ENCODE measurements at regions not wholly inside any gene's neighbourhood (a gene's known extent, or its start where the extent isn't known, plus 50 kb on each side); places are given as distances from the start of the nearest gene placed in this dataset.

- Histone ChIP-seq H4K20me1 (ENCODE audit: insufficient read depth, low read length) (no peaks in the 10 kb centered on the region), H3K9ac (ENCODE audit: insufficient read depth, low read depth, low read length) (no peak overlapping the region), H3K4me2 (ENCODE audit: low read depth, low read length) (no peak overlapping the region), H2AFZ (ENCODE audit: low read length) (no peak overlapping the region), H3K4me3 (replicated peaks in 1 of 3; ENCODE audit: insufficient read depth in 1 of 3, low read depth in 2 of 3, low read length in 3 of 3) (no peak overlapping the region), H3K27me3 (ENCODE audit: control insufficient read depth in 1 of 2, insufficient read depth in 2 of 2, low read length in 2 of 2) (peaks cover 0 to 6% of the 10 kb centered on the region in 2 experiments; a peak in 1 of 5 replicates), H3K27ac (ENCODE audit: extremely low read length, insufficient read depth, low read length) (no peak overlapping the region), H3K79me2 (ENCODE audit: insufficient read depth, low read length) (no peaks in the 10 kb centered on the region), H3K36me3 (replicated peaks in 1 of 2; ENCODE audit: control insufficient read depth in 1 of 2, insufficient read depth in 2 of 2, low read length in 2 of 2) (no peaks in the 10 kb centered on the region), H3K4me1 (ENCODE audit: insufficient read depth, low read length) (0 out of 2 replicates have a peak, but pooled peaks cover 8% of the 10 kb centered on the region), H3K9me3 (ENCODE audit: low read length) (no peaks in the 10 kb centered on the region)
- TF ChIP-seq MAFF (IDR thresholded peaks at IDR 0.05; ENCODE audit: low read depth, low read length) (no peak), ARNT (IDR thresholded peaks at IDR 0.05) (no peak), MTA3 (CRISPR knock-in tag; IDR thresholded peaks at IDR 0.05) (no peak), POLR2G (IDR thresholded peaks at IDR 0.05; ENCODE audit: low read depth, low read length) (no peak), ZNF431 (CRISPR knock-in tag; IDR thresholded peaks at IDR 0.05; ENCODE audit: borderline replicate concordance, low read depth) (no peak), ARNT2 (CRISPR knock-in tag; IDR thresholded peaks at IDR 0.05; ENCODE audit: low read depth) (no peak), ZZZ3 (CRISPR knock-in tag; IDR thresholded peaks at IDR 0.05; ENCODE audit: borderline replicate concordance) (no peak), ZNF503 (CRISPR knock-in tag; IDR thresholded peaks at IDR 0.05) (no peak), KDM2A (CRISPR knock-in tag; IDR thresholded peaks at IDR 0.05; ENCODE audit: borderline replicate concordance, low read depth) (no peak), ZBTB34 (CRISPR knock-in tag; IDR thresholded peaks at IDR 0.05) (no peak), ELF3 (CRISPR knock-in tag; IDR thresholded peaks at IDR 0.05) (no peak), TEAD3 (CRISPR knock-in tag; optimal IDR thresholded peaks at IDR 0.05; ENCODE audit: borderline replicate concordance) (no peak), ZNF784 (CRISPR knock-in tag; IDR thresholded peaks at IDR 0.05; ENCODE audit: borderline replicate concordance) (no peak), ETV6 (CRISPR knock-in tag; conservative IDR thresholded peaks at IDR 0.05) (no peak), ZSCAN12 (CRISPR knock-in tag; IDR thresholded peaks at IDR 0.05) (no peak), CC2D1A (CRISPR knock-in tag; IDR thresholded peaks at IDR 0.05) (no peak), TFDP1 (CRISPR knock-in tag; IDR thresholded peaks at IDR 0.05; ENCODE audit: borderline replicate concordance) (no peak), JUNB (CRISPR knock-in tag; IDR thresholded peaks at IDR 0.05; ENCODE audit: borderline replicate concordance) (no peak), ZNF354B (CRISPR knock-in tag; IDR thresholded peaks at IDR 0.05) (no peak), TCF7L2 (IDR thresholded peaks at IDR 0.05; ENCODE audit: low read depth, low read length) (no peak)
- BruUV-seq (replicated peaks): no TSS peak
- WGBS (ENCODE audit: low lambda C conversion rate): 0% methylated on average over 1 of the region's 1 CpG
- in situ Hi-C loops (cut with HindIII; ENCODE audit: extremely low pct_ligation_motif_present, low pct_unique_long_range_greater_than_20kb): no loop called here
- ATAC-seq: no peak
- ChIA-PET CTCF (ENCODE audit: low intra/inter-chr PET ratio, low total read pairs) (no interaction called here), POLR2A (no interaction called here)
- no peak for DNase-seq (ENCODE audit: low spot score)
- intact Hi-C loops (cut with micrococcal nuclease; ENCODE audit: unreplicated experiment): no loop called here
- FAIRE-seq: no peak
Observed at GRCh38 chr12:45644541-45644940, 85.0 kb upstream of the ARID2 start.
